ENCODE measurements at regions not wholly inside any gene's neighbourhood (a gene's known extent, or its start where the extent isn't known, plus 50 kb on each side); places are given as distances from the start of the nearest gene placed in this dataset.
"Not testable (repeated sequence)": the region's sequence is repeated elsewhere in the genome, so short reads cannot be mapped to it uniquely, and the experiment has no call there.

DNA sequence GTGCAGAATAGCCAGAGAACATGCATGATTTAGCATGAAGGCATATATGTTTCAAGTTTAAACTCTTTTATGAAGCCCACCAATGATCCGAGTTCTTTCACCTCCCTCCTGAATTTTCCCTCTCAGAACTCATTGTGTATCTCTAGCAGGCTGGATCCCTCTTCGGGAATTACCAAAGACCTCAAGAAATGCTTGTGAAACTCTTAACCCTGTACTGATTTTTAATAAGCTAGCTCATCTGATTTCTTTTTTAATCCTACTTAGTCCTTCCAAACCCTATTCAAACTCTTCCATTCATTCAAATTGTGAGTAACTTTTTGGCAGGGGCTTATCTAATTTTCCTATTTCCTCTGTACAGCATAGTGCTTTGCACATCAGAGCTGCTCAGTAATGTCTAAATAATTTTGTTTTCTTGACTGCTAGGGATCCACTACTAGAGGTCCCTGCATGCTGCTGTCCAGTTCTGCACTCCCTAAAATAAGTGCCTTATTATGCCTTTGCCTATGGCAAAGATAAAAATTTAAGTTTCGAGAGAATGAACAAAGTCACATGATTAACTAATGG is 723.8 kb downstream of the CDH11 start:
- no peak for DNase-seq

DNA sequence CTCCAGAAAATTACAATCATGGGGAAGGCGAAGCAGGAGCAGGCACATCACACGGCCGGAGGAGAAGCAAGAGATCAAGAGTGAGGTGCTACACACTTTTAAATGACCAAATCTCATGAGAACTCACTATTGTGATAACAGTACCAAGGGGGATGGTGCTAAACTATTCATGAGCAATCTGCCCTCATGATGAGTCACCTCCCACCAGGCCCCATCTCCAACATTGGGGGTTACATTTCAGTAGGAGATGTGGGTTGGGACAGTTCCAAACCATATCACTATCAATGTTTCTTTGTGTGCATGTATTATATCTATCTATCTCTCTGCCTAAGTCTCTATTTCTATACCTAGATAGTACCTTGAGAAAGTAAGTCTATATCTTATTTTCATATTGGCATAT is 724.8 kb downstream of the CDH11 start:
- DNase-seq, result no peak

DNA sequence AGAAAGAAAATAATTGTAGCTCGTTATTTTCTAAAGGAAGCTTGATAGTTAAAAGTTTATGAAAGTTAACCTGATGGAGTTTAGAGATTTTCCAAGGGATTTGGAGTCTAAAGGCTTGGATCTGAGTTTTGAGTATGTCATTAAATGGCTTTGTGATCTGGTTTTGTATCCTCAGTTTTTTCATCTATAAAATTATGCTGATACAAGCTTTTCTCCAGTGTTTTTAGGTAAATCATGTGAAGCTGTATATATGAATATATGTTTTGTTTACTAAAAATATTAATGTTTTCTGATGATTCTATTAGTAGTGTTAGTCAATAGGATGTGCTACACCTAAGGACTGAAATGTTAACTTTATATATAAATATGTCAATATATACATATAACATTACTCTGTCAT is 727.8 kb downstream of the CDH11 start:
- no peak for DNase-seq

DNA sequence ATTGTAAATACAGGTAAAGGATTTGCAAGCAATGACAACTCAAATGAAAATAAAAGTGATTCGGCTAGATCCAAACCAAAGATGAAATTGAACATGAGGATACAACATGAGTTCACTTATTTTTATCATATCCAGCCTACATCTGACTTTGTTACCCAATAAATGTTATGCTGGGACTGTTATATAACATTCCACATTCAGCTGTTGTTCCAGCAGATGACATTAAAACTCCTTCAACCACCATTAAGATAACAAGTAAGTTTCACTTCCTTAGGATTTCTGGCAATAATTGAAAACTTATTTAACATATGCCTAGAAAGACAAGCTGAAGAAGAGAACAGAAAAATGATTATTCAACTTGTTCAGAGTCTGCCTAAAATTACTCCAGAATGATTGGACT is 729.4 kb downstream of the CDH11 start:
- no peak for DNase-seq

DNA sequence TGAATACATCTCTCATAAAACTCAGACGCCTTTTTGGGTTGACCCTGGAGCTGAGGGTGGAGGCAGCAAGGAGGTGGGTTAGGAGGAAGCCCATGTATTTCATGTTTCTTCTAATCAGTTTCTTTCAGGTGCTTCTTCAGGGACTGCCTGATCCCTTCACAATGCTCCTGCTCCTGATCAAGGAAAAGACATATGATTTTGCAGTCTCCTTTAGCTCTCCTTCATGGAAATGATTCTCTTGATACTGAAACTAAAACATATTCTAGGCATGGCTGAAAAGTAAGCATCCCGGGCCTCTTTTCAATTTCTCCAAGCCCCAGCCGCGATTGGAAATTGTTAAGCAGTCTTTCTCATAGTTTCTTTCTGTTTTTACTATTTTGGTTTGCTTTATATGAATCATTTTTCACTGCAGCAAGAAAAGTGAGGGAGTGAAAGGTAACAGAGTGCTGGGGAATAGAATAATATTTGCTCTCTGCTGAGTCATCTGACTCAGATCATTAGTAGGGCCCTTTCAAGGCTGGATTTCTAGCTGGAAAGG is 730.7 kb downstream of the CDH11 start:
- DNase-seq, result no peak

DNA sequence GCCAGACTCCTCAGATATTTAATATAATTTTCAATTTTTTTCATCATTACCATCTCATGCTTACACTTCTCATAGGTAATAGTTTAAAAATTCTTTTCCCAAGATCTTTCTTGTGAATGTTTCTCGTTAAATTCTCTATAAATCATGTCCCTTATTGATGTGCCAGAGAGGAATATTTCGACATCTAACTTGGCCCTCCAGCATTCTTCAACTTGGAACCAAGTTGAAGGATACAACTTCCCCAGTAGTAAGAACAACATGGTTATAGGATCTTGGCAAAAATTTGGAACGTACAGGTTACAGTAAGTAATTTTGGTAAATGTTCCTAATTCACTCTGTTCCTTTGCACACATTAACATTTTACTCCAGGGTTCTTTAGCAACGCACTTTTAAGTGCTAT is 731.8 kb downstream of the CDH11 start:
- DNase-seq, result no peak

DNA sequence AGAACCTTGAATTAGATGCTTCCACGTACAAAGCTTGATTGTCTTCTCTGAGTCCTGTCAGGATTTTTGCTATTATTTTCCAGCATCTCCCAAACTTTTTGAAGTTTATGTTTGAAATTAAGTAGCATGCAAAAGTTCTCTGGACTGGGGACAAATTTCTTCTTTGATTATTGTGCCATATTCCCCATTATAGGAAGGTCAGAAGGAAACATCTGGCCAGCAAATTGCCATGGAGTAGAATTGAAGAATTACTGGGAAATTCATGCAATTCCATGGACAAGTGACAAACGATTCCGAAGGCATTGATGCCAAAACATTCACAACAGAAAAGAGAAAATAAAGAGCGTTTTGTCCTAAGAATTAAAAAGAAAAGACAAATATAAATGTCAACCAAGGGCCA is 737.2 kb downstream of the CDH11 start:
- no peak for DNase-seq

DNA sequence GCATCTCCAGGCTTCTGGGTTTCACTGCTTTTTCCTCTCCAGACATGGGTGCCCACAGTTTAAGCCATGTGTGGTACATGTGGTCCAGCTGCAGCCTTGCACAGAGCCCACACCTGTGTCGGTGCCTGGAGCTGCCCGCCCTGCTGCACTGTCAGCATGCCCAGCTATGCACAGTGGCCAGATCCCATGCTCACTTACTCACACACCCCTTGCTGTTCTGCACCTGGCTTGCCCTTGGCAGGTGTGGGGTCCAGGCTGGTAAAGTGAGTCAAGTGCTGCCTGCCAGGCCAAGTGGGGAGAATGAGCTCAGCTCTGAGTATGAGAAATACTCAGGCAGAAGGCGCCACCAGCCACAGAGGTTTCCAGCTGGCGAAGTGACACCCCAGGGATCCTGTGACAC is 739.9 kb downstream of the CDH11 start:
- DNase-seq, result no peak

DNA sequence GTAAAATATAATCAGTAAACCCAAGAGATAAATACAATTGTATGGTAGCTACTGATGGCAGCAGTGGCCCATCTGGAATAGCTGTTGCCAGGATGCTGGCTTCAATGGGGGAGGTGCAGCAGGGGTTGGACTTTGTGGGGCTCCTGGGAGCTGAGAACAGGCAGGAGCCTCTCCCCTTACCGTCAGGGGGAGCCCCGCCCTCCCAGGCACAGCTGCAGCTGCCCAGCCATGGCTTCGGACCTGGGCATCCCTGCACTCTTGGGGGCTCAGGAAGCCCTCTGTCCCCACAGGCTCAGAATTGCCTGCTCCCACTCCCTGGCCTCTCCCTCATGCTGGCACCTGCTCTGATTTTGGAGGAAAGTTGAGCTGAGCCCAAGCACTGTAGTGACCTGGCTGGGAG is 741.1 kb downstream of the CDH11 start:
- DNase-seq, result no peak

DNA sequence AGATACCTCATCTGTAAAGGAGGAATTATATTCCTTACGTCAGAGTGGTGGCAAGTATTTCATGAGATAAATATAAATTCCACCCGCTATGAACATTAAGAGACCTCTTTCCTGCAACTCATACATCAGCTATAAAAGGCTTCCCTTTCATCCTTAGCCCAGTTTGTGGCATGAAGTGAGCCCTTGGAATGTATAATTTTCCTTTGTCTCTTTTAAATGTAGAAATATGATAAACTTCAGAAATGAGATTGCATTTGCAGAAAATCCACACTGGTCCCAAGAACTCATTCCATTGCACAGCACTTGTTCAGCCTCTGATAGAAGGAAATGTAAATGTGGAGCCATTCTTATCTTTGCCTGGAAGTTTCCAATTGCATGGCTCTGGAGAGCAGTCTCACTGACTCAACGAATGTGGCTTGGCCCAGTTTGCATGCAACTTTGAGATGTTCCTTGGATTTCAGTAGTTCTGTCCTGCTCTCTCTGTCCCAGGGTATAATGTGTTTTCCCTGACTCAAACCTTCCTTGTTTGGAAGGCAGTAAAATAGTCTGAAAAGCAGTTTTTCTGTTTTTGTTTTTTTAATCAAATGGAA is 746.4 kb downstream of the CDH11 start:
- DNase-seq, result no peak

DNA sequence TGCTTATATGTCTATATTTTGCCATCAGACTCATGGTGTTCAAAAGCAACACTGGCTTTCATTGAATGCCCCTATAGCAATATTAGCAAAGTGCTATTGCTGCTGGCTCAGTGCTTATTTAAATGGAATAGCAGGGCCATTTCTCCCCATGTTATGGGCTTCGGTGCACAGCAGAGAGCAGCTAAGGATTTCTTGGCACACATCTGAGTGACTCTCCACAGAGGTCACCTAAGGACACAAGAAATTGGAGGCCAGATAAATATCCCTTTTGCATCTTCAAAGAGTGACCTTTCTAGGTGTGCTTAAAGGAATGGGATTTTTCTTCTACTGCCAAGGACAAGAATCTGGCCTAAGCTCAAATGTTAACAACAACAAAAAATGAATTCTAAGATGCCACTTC is 751.8 kb downstream of the CDH11 start:
- no peak for DNase-seq

DNA sequence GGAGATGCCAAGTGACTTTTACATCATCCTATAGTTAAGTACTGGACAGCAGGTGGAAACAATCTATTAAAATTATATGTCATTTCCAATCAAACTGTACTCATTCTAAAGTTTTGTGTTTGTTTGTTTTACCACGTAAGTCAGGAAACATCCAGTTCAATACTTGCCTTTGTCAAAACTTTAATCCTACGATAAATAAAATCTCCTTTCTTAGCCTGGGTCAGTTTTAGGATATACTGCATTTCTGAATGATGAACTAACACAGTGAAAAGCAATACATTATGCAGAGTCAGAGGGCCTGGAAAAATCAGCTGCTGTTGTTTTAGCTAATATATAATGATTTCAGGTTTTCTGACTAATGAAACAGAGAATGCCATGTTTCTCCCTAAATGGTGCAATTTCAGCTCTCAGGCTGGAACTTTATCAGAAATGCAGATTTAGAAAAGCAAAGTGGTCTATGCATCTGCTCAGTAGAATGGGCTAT is 756.4 kb downstream of the CDH11 start:
- DNase-seq, result no peak

DNA sequence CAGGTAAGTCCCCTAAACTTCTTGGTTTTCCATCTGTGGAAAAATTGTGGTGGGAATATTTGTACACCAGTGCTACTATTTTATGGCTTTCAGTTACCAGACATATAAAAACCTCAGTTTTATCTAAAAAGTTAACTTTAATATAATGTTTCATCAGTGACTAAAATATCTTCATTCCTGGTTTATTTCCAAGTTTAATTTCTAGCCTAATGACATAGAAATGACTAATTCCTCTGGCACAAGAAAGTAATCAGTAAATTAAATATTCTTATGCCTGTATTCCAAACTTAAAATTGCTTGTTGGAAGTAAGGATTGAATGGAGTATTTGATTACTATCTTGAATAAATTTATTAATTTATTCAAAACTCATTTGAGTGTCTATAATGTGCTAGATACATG is 757.0 kb downstream of the CDH11 start:
- no peak for DNase-seq

DNA sequence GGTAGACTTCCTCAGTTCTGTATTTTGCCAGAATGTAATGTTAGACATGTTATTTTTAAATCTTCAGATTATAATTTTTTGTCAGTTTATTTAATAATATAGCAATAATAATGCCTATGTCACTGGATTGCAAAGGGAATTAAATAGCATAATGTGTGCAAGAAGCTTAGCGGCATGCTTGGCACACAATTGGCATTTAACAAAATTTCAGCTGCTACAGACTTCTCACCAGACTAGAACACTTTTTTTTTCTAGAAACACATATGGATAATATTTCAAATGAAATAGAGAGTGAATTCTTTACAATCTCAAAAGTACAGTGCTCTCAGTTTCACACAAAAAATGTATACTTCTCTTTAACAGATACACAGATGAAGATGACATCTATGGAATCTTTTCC is 757.4 kb downstream of the CDH11 start:
- DNase-seq, result no peak

DNA sequence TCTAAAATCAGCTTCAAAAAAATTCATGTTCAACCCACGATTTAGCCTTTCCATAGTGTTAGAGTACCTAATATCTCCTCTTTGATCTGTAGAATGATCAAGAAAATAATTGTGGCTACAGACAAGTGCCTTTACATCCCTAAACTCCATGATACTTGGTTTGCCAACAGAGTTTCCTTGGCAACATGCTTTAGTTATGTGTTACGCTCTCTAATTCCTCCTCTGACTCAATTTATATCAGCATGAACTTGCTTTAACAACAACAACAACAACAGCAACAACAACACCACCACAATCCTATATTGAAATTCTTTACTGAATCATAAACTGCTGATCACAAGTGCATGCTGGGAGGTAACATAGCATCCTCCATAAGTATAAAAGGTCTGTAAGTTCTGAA is 757.8 kb downstream of the CDH11 start:
- no peak for DNase-seq

DNA sequence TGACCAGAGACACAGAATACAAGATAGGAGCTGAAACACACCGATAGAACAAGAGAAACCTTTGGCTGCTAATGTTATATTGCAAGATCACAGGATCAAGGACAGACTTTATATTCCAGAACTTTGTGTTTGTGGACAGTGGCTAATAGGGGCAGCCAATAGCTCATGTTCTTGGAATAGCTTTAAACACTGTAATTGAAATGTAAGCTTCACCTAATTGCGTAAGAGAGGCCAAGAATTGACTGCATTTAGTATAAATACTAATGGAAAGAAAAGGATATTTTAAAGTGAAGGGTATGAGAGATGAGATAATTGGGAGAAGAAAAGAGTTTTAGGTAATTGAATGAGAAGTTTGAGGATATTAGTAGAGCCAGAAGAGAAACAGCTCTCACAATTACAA is 758.8 kb downstream of the CDH11 start:
- no peak for DNase-seq

DNA sequence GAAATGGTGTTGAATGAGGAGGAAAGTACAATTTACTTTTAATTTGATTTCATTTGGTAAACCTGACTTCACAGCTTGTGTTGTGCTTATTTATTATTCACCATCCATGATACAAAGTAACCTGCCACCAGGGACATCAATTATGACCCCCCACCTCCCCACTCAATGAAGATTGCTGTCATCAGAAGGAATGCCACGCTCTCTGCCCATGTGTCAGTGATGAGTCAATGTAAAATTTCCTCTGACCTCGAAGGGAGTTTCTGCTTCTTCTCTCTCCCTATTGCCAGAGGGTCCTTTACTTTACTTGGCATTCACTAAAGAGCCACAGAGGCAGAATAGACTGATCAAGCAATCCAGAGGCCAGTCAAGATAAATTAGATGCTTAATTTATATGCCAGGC is 759.7 kb downstream of the CDH11 start:
- no peak for DNase-seq

DNA sequence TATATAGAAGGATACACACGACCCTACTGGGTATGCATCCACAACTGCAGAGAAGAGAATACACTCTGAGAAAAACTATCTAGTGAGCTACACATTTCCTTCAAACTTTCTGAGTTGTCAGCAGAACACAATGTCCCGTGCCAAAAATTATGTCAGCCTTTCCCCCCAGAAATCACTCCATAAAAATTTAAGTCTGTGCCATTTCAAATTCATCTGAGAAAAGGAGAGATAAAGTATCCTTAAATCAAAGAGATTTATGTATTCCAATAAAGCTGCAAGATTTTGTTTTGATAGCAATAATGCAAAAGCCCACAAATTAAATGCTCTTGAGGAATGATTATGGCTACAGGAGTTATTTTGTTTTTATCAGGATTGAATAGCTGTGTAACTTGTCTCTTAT is 760.1 kb downstream of the CDH11 start:
- no peak for DNase-seq

DNA sequence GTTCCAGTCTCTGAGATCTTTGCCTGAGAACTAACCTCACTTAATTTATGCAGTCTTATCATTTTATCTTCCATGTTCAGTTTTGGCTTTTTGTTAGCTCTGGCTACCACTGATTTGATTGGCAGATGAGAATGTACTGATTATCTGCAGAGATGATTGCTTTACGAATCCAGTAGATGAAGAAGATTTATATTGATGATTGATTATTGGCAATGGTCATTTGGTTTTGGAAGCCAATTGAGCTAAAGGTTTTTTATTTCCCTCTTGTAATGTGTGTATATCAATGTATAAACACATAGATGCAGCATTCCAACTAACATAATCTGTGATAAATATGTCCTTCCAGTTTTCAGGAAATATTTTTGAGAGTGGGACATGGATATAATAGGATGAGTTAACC is 763.6 kb downstream of the CDH11 start:
- DNase-seq, result no peak

DNA sequence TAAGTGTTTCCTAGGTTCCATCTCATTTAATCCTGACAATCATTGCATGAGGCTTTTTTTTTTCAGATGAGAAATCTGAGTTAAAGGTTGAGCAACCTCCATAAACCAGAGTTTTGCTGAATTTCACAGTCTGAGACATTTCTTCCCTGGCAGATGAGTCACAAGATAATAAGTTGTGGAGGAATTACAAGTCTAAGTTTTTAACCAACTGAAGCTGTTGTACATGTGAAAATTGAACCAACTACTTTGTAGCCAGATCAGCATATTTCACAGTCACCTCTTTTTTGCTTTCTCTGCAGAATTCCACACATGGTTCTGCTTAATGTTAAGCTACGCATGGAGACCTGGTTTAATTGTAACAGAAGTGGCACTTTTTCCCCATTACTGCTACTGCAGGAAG is 765.6 kb downstream of the CDH11 start:
- no peak for DNase-seq

DNA sequence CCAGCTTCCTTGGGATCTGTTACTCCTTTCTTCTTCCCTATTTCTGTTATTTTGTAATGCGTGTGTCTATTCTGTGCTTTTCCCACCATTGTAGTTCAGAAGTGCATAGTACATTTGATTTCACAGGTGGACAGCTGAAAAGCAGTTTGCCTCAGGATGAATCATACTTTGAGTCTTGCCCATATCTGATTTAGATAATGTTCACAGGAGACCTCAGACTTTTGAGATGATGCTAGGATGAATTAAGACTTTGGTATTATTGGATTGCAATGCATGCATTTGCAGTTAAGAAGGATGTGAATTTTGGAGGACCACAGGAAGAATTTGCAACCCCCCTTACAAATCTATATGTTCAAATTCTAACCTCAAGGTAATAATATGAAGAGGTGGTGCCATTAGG is 769.6 kb downstream of the CDH11 start:
- no peak for DNase-seq

DNA sequence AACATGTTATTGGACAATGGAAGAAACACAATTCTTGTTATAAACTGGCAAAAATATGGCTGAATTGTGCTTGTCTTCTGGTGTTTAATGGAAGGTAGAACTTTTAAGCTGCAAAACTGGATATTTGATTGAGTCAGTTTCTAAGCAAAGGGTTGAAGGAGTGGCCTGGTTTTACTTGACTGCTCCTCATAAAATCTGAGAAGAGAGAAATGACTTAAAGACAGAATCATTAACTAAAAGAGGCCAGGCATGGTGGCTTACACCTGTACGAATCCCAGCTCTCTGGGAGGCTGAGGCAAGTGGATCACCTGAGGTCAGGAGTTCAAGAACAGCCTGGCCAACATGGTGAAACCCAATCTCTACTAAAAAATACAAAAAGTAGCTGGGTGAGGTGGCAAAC is 770.7 kb downstream of the CDH11 start:
- no peak for DNase-seq

DNA sequence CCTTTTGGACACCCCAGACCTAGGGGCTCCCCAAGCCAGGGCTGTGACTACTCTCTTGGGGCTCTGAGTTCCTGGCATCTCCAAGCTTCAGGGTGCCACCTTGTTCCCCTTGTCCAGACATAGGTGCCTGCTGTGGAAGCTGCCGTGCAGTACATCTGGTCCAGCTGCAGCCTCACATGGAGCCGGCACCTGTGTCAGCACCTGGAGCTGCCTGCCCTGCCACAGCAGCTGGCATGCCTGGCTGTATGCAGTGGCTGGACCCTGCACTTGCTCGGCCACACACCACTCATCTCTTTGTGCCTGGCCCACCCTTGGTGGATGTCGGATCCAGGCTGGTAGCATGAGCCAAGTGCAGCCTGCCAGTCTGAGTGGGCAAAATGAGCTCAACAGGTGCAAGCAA is 775.8 kb downstream of the CDH11 start:
- DNase-seq, result no peak

DNA sequence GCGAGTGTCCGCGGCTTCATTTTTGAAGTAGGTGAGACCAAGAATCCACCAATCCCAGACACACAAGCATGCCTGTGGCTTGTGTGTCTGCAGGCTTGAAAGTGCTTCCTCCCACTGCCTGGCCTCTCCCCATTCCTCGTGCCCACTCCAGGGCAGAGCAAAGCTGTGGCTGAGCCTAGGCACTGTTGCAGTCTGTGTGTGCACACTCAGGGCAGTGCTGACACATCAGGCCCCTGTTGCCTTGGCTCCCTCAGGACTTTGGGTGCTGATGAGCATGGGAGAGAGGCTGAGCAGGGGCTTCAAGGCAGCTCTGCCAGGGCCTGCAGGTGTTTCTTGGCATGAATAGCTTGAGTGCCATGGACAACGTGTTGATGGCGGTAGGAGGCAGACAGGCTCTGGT is 776.7 kb downstream of the CDH11 start:
- DNase-seq, result no peak

DNA sequence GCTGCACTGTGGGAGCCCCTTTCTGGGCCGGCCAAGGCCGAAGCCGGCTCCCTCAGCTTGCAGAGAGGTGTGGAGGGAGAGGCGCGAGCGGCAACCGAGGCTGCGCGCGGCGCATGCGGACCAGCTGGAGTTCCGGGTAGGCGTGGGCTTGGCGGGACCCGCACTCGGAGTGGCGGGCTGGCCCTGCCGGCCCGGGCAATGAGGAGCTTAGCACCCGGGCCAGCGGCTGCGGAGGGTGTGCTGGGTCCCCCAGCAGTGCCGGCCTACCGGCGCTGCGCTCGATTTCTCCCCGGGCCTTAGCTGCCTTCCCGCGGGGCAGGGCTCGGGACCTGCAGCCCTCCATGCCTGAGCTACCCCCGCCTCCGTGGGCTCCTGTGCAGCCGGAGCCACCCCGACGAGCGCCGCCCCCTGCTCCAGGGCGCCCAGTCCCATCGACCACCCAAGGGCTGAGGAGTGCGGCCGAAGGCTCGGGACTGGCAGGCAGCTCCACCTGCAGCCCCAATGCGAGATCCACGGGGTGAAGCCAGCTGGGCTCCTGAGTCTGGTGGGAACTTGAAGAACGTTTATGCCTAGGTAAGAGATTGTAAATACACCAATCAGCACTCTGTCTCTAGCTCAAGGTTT is 777.9 kb downstream of the CDH11 start:
- not testable (repeated sequence) for DNase-seq

All from GF-D8 (cell line).